Stromal cell of bone marrow (primary cell): ENCODE measurements at regions not wholly inside any gene's neighbourhood (a gene's known extent, or its start where the extent isn't known, plus 50 kb on each side); places are given as distances from the start of the nearest gene placed in this dataset.

ENCODE experiments used
- DNase-seq: peaks from one replicate; pipeline ENCODE4 v3.0.0-alpha.2; 2012; ENCODE audit warnings: low read depth

DNA sequence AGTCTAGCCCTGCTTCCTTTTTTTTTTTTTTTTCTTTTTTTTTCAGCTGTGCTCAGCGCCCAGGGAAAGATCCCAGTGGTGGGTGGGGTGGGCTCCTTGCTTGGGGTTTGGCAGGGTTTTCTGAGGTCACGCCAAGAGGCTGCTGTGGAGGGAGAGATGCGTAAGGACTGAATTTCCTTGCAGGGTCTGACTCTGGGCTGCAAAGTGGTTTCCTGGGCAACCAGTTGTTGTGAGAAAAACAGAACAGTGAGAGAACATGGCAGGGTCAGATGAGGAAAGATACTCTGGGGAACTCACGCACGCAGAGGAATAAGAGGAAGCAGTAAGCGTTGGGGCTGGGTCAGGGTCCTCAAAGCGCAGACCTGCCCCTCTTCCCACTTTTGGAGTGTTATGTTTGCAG lies 119.5 kb downstream of the IRF8 start:
- no peak for DNase-seq

DNA sequence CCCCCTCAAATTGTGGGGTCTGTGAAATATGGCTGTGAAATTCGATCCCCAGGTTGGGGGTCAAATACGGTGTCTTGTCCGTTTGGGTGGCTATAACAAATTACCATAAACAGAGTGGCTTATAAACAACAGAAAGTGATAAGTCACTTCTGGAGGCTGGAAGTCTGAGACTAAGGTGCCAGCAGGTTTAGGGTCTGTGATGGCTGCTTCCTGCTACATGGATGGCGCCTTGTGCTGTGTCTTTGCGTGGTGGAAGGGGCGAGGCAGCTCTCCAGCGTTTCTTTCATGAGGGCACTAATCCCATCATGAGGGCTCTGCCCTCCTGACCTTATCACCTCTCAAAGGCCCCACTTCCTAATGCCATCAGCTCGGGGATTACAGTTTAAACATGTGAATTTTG lies 120.0 kb downstream of the IRF8 start:
- no peak for DNase-seq

DNA sequence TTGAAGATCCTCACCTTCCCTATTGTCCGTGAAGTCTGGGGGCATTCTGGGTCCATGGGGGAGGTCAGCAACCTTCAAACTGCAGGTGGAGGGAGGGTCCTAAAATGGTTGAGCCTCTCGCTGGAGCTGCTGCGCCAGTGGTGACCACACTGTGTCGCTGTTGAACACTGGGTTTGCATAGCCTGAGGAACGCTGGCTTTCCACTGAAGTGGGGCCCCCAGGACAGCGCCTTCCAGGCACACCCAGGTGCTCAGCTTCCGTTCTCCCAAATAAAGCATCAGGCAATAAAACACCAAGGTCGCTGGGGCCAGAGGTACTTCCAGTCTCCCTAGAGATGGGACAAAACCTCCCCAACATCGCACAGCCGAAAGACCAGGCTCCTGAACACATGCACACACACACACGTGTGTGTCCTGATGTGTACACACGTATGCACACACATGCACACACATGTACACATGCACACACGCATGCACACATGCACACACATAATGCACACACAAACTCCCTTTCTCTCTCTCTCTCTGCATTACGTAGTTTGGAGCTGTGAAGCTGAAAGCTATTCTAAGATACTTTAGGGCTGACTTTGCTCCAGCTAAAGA lies 120.6 kb downstream of the IRF8 start:
- no peak for DNase-seq

DNA sequence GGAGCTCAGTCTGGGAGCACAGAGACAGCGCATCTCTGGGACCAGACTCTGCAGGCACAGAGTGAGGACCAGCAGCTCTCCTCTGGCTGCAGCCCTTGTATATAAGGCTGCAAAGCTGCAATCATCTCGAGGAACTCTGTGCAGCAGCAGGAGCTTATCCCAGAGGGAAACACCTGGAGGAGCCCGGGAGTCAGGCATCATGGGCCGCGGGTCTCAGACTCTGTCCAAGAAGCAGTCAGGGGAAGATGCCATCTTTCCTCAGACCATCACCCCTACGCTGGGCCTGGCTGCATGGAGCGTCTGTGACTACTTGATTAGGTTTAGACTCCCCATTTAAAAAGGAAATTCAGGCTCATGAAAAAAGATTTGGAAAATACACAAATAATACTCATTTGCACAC lies 122.0 kb downstream of the IRF8 start:
- DNase-seq = no peak

DNA sequence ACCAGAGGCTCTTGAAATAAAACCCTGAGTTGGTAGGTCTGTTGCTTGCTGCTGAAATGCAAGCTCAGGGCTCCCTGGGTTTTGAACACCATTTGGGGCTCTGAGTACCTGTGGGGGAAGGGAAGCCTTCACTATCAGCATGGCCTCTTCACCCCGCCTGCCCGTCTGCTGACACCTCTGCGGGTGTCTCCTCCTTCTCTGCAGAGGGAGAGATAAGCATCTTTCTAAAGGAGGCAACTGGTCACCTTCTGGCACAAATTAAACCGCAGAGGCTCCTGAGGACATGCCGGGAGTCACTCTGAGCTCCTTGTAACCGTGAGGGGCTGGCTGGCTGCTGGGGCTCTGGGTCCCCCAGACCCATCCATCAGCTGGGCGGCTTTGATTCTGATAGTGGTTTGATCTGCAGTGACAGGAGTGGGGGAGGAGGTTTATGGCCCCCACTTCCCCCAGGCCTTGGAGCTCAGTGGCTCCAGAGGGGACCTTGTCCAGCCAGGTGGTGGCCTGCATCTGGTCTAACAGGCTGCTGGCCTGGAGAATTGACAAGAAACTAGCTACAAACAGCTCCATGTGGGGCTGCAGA lies 123.5 kb downstream of the IRF8 start:
- DNase-seq = no peak

DNA sequence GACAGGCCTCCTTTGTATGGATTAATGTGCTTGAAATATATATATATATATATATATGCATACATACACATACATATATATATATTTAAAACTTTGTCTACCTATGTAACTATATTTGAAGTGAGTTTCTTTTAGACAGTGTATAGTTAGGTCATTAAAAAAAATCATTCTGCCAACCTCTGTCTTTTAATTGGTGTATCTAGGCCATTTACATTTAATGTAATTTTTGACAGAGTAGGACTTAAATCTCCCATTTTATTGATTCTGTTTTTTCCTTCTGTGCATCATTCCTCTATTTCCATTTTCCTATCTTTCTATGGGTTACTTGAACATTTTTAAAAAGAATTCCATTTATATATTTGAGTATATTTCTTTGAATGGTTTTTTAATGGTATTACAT lies 125.2 kb downstream of the IRF8 start:
- no peak for DNase-seq

DNA sequence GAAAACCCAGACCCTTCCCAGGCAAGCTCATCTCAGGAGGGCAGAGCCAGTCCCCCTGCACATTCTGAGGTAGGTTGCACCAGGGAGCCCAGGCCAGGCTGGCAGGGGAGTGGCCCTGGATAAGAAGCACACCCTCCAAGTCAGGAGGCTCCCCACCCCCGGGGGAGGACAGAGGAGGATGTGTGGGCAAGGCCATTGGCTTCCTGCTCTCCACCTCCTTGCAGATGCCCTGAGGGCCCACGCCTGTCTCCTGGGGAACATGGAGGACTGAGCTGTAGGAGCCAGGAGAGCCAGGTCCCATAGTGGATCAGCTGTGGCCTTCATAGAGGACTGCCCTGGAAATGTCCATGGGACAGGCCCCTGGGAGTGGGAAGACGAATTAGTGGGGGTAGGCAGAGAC lies 126.7 kb downstream of the IRF8 start:
- DNase-seq = no peak

DNA sequence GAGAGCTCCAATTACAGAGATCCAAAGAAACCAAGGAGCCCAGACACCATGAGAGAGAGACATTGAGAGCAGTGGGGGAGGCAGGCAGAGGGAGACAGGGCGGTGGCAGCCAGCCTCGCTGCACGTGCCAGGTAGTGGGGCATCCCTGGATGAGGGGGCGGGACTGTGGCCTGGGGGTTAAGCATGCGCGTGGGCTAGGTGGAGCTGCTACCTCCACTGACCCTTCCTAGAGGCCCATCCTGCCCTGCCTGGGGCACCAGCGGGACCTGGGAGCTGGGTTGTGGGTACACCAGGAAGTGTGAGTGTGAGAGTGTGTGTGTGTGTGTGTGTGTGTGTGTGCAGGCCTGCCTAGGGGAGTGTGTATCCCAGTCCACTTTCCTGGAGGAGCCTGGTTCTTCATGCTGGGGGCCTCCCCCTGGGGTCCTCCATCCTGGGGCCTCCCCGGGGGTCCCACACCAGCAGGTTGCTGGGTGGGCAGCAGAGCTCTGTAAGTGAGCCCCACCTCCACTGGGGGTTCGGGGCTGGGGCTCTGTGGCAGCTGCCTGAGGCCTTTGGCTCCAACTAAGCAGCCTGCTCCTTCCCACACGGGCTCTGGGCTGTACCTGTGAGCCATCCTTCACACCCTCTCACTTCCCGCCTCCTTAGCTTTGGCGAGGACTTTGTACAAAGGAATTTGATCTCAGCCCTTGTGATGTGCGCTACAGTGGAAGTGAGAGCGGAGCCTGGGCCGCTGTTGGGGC lies 127.4 kb downstream of the IRF8 start:
- no peak for DNase-seq

DNA sequence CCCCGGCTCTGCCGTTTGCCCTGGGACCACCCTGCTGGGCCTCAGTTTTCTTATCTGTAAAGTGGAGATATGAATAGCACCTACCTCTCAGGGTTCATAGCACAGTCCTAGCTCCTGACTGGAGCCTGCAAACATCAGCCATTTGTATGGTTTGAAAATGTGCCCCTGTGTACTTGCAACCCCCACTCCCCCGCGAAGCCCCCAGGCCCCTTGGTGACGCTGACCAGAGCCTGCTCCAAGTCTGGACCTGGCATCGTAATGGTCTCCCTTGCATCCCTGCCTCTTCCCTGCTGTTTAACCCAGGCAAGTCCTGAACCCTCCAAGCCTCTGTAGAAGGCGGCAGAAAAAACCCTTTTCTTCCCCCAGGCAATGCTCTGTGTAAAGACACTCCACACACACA lies 128.0 kb downstream of the IRF8 start:
- no peak for DNase-seq

DNA sequence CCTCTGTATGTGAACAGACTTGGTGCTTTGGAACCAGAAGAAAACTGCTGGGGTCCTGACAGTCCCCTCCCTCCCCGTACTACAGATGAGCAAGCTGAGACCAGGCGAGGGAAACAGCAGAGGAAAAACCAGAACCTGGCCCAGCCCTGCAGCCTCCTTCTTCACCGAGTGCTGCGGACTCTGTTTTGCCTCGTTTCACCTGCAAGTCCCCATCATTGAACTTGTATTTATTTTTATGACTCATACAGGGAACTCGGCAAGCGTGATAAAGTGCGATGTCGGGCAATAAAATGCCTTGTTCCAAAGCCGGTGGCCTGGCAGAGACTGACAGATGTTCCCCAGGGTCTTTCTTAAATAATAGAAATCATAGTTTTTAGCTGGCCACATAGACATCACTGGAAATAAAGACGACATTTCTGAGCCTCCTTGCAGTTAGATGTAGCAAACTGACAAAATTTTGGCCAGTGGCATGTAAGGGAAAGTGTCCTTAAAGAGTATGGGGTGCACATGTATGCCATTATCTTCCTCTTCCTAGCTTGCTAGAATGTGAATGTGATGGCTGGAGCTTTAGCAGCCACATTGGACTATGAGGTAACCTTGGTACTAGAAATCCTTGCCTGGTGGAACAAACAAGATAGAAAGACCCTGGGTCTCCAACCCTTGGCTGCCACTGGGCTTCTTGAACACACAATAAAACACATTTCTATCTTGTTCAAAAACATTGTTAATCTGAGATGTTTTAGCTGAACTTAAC lies 128.6 kb downstream of the IRF8 start:
- DNase-seq = no peak

DNA sequence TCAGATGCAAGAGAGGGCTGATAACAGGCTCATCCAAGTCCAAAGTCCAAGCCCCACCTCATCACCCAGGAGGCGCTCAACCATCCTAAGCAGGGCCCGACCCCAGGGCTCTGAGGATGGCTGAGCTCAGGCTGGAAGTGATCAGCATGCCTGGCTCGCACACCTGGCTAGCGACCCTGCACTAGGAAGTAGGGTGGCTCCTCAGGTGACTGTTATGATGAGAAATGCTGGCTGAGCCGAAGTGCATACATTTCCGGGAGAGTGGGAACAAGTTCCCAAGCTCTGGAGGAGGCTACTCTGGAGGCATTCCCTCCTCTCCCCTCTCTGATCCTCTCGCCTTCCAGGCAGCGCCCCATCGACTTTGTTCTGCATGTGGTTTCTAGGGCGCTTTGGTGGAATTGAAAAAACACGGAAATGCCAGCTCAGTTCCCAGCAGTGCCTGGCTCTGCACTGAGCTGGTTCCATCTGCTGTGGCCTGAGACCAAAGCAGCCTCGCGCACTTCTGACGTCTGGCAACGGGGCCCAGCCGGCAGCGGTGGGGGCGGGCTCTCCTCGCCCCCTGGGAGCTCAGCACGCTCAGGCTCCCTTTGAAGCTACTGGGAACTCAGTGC lies 130.3 kb downstream of the IRF8 start:
- DNase-seq = no peak

DNA sequence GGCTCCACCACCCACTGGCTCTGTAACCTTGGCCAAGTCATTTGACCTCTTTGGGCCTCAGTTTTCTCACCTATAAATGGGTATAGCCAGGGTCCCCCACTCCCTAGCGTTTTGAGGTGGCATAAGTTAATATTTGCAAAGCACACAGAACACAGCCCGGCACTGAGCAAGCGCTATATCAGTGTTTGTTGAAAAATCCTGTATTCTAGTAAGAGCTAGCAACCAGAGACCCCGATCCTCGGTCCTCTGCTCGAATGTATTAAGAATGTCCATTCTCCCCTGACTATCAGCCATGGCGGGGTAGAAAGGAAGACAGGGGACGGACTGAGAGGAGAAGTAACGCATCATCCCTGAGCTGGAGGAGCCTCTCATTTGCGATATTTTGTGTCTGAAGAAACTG lies 131.2 kb downstream of the IRF8 start:
- no peak for DNase-seq

DNA sequence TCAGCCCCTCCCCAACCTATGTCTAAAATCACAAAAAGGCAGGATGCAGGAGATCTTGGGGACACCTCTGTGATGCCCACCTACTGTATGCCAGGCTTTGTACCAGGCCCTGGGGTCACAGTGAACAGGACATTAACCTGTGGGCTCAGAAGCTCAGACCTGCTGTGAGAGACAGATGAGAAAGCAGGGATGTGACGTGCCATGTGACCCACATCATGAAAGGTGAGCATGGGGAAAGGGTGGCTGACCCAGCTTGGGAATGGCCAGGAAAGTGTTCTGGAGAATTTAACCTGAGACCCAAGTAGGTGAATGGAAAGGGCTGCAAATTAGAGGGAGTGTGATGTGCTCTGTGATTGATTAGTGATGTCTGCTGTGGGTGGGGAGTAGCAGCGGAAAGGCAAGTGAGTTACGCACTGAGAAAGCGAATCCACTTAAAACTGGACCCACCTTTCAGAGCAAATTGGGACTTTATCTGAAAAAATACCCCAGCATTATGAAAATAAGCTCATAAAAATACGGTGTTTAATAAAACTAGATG lies 132.2 kb downstream of the IRF8 start:
- no peak for DNase-seq

DNA sequence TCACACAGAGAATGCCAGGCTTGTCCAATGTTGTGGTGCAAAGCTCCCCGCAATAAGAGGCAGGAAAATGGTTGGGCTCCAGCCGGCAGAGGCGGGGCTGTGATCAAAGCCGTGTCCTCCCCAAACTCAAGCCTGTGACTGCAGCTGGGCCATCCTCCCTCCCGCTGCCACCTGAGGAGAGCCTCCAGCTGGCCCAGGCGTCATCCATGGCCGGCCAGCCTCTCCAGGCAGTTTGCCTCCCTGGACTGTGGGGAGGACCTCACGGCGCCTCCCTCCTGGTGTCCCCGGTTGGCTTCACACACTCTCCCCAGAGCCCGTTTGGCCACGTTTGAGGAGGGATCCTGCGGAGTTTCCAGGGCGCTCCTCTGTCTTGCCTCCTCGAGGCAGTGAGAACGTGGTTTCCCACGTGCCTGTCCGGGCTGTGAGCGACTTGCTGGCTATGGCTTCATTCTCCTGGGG lies 134.1 kb downstream of the IRF8 start:
- no peak for DNase-seq

DNA sequence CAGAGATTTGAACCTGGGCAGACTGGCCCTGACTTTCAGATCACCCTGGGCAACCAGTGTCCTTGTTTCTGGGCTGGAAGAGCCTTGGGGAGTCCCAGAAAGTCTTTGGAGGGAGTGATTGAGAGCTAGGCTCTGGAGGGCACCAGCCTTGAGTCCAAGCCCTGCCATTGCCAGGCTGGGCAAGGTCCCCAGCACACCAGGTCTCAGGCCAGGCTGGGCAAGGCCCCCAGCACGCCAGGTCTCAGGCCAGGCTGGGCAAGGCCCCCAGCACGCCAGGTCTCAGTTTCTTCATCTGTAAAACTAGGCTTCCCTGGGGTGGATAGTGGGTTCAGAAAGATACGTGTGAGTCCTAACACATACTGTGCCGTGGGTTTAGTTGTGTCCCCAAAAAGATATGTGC lies 135.0 kb downstream of the IRF8 start:
- no peak for DNase-seq

DNA sequence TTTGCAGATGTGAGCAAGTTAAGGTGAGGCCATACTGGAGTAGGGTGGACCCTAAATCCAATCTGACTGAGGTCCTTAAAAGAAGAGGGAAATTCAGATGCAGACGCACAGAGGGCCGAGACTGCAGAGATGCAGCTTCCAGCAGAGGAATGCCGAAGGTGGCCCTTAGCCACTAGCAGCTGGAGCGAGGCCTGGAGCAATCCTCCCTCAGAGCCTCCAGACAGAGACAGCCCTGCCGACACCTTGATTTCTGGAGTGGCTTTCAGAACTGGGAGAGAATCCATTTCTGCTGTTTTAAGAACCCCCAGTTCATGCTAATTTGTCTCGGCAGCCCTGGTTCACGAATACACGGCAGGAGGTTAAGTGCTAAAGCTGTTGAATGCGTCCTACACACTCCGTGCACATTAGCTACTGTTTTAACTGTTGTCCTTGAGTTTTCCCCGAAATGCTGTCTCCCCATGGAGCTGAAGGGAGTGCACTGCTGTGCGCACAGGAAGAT lies 135.5 kb downstream of the IRF8 start:
- DNase-seq = no peak

DNA sequence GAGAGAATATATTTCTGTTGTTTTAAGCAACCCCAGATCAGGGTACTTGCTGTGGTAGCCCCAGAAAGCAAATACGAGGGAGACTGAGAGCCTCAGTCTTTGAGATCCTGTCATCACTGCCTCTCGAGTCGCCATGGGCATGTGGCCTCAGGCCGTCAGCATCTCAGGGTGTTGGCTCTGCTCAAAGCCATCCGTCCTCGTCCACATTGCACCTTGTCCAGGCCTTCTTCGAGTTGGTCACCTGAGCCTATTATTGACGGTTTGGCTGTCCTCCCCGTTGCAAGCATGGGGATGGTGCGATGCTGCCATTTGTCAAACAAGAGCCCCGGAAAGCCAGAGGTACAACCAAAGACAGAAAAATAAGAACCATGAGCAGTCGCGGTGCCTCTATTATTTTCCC lies 136.9 kb downstream of the IRF8 start:
- DNase-seq = no peak

DNA sequence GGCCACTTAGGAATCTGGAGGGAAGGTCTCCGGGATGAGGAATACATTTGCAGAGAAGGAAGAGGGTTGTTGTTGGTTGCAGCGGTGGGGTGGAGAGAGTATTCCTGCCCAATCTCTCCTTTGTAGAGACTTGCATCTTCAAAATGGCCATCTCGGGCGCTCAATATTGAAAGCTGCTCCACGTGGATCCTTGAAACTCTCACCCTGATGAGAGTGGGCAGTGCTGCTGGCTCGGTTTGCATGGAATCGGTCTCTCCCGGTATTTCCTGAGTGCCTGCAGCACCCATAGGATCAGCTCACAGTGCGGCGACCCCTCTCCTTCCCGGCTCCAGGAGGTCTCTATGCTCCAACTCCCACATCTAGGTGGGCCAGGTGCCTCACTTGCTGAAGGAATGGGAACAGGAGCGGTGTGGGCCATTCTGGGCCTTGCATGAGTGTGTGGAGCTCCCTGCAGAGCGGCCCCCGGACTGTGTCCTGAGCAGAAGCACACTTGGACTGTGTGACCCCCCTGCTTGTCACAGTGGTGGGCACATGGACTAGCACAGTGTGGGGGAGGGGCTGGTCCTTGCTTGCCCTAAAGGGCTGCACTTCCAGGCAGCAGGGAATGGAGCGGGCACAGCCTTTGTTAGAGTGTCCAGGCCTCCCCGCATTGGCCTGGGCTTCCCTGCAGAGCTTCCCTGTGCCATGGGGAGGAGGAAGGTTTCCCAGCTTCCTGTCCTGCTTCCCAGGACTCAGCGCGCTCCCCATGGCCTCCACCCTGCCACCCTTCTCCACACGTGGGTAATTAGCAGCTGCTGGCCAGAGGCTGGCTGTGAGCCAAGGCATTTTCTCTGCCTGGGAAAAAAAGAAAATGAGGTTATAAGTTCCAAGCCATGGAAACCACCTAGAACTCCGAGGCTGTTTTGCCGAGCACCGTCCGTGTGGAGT lies 139.3 kb downstream of the IRF8 start:
- no peak for DNase-seq

DNA sequence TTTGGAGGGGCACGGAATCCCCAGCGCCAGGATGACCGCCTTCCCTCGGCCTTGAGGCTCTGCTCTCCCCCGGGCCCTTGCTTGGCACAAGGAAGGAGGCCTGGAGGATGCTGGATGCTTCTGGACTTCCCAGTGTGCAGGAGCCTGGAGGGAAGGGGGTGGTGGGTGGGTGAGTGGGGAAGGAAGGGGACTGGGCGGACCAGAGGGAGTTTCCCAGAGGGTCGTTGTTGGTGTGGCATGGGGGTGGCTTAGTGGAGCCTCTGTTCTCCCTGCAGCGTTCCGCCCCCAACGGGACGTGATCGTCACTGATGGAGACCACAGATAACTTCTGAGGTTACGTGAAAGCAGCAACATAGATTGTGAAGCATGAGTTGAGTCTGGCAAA lies 140.0 kb downstream of the IRF8 start:
- no peak for DNase-seq

DNA sequence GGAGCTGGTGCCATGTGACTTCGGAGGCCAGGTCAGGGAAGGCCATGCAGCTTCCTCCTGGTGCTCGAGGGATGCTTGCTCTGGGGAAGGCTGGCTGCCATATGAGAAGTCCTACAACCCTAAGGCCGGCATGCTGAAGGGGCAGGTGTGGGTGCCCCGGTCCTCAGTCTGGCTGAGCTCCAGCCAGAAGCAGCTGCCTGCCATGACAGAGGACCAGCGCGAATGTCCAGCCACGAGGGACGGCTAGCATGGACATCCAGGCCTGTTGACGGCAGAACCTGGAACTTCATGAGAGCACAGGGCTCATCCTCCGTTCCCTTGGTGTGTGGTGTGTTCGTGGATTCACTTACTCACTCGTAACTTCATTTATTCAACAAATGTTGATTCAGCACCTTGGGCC lies 140.6 kb downstream of the IRF8 start:
- no peak for DNase-seq

DNA sequence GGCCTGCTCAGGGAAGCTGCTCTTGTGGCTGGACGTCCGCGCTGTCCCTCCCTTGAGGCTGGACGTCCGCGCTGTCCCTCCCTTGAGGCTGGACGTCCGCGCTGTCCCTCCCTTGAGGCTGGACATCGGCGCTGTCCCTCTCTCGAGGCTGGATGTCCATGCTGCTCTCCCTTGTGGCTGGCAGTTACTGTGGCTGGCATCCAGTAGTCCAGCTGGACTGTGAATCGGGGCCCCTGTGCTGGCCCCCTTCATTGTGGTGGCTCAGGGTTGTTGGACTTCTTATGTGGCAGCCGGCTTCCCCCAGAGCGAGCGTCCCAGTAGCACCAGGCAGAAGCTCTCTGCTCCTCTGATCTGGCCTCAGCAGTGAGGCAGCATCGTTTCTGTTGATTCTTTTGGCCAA lies 141.5 kb downstream of the IRF8 start:
- no peak for DNase-seq
